ENCODE measurements at regions not wholly inside any gene's neighbourhood (a gene's known extent, or its start where the extent isn't known, plus 50 kb on each side); places are given as distances from the start of the nearest gene placed in this dataset.

DNA sequence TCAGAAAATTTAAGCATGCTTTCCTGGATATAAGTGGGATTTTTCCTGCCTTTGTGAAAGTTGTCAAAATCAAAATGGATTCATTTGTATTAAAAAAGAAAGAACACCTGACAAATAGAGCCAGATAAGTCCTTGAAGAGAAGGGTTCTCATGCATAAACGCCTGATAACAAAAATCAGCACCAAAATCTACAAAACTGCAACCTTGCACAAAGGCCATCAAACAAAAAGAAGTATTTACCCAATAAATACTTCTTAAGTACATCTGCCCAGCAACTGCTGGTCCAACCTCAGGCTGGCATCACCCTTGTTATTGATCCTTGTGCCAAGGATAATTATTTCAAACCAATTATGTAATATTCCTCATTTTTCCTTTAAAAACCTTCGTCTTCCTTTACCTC lies 315.9 kb downstream of the GPD2 start:
- Histone ChIP-seq H3K36me3 (no peaks in the 10 kb centered on the region), H3K9me3 (no peaks in the 10 kb centered on the region), H3K27me3 (no peaks in the 10 kb centered on the region), H3K27ac (no peak overlapping the region), H3K4me3 (no peak overlapping the region), H3K4me1 (no peaks in the 10 kb centered on the region)
- no peak for ATAC-seq
- intact Hi-C loops (cut with DNase I): no loop called here
- TF ChIP-seq, protein P1, sequence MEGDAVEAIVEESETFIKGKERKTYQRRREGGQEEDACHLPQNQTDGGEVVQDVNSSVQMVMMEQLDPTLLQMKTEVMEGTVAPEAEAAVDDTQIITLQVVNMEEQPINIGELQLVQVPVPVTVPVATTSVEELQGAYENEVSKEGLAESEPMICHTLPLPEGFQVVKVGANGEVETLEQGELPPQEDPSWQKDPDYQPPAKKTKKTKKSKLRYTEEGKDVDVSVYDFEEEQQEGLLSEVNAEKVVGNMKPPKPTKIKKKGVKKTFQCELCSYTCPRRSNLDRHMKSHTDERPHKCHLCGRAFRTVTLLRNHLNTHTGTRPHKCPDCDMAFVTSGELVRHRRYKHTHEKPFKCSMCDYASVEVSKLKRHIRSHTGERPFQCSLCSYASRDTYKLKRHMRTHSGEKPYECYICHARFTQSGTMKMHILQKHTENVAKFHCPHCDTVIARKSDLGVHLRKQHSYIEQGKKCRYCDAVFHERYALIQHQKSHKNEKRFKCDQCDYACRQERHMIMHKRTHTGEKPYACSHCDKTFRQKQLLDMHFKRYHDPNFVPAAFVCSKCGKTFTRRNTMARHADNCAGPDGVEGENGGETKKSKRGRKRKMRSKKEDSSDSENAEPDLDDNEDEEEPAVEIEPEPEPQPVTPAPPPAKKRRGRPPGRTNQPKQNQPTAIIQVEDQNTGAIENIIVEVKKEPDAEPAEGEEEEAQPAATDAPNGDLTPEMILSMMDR (IDR thresholded peaks at IDR 0.05): no peak
- DNase-seq: no peak

DNA sequence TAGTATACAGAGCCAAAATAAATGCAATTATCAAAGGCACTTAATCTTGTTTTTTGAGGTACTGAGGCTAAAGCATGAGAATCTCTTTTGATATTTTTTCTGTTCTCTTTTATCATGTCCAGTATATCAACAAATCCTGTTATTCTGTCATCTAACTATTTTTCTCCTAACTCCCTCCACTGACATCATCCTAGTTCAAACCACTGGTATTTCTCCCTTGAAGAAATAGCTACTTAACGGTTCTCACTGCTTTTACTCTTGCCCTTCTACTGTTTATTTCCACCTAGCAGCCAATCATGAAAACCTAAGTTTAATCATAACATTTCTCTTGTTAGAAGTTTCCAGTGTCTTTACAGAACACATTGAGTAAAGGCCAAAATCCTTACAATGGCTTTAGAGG lies 317.6 kb downstream of the GPD2 start:
- no peaks in the 10 kb centered on the region for H3K9me3 ChIP-seq
- ATAC-seq: no peak
- no peaks in the 10 kb centered on the region for H3K27me3 ChIP-seq
- no peak overlapping the region for H3K27ac ChIP-seq
- H3K36me3 ChIP-seq: no peaks in the 10 kb centered on the region
- intact Hi-C loops (cut with DNase I): no loop called here
- no peaks in the 10 kb centered on the region for H3K4me1 ChIP-seq
- no peak overlapping the region for H3K4me3 ChIP-seq
- no peak for DNase-seq
- TF ChIP-seq, protein P1 (IDR thresholded peaks at IDR 0.05): no peak

DNA sequence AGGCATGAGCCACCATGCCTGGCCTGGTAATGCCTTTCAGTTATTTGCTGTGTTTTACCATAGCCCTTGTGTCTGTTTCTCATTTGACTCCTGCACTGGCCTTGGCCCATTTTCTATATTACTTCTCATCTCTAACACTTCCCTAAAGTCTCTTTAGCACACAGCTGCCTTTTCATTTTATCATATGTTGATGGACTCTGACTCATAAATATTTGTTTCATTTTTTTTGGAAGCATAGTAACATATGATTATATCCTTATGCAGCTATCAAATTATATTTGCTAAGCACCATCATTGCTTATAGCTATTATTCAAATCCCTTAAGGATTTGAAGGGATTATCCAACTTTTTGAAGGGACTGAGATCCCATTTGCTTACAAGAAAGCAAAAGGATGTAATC lies 320.3 kb downstream of the GPD2 start:
- no peak for DNase-seq
- Histone ChIP-seq H3K36me3 (no peaks in the 10 kb centered on the region), H3K9me3 (peaks cover 0 to 3% of the 10 kb centered on the region in 2 donors), H3K4me1 (no peaks in the 10 kb centered on the region), H3K4me3 (no peak overlapping the region), H3K27ac (no peak overlapping the region), H3K27me3 (no peaks in the 10 kb centered on the region)
- intact Hi-C loops (cut with DNase I): no loop called here
- TF ChIP-seq, protein P1 (IDR thresholded peaks at IDR 0.05): no peak
- ATAC-seq: no peak

DNA sequence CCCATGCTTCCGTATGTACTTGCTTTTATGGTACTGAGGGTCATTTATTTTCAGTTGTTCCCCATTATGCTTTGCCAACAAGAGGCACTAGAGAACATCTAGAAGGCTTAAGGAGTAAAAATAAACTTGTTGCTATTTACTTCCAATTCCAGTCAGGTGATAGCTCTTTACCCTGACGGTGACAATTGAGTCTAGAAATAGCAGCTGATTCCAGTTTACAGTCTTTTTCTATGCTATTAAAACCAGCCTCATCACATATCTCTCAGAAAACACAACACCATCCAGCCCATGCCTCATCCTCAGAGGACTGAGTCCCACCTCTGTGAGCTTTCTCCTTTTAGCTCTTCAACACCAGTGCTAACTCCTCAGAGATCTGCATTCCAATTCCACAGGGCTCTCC lies 327.0 kb downstream of the GPD2 start:
- H3K4me3 ChIP-seq: no peak overlapping the region
- no peak for DNase-seq
- peaks cover 0 to 3% of the 10 kb centered on the region in 2 donors for H3K9me3 ChIP-seq
- TF ChIP-seq, protein P1 (IDR thresholded peaks at IDR 0.05): no peak
- H3K36me3 ChIP-seq: no peaks in the 10 kb centered on the region
- H3K4me1 ChIP-seq: no peaks in the 10 kb centered on the region
- ATAC-seq: no peak
- intact Hi-C loops (cut with DNase I): no loop called here
- no peak overlapping the region for H3K27ac ChIP-seq
- H3K27me3 ChIP-seq: no peaks in the 10 kb centered on the region

DNA sequence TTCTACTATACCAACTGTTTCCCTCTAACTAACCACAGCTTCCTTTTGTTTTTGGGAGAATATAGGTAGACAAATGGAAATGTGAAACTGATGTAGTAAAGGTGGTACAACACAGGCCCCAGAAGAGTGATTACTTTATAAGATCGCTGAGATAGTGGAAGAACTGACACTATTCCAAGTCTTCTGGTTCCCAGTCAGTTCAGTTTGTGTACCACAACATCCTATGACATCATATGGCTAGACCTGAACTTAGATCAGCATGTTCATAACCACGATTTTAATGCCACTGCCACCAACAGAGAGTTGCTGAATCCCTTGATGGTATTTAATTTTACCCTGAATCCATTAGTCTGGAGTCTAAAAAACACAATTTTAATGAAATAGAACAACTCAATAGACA lies 328.9 kb downstream of the GPD2 start:
- TF ChIP-seq, protein P1 (IDR thresholded peaks at IDR 0.05): no peak
- Histone ChIP-seq H3K27ac (no peak overlapping the region), H3K27me3 (no peaks in the 10 kb centered on the region), H3K36me3 (no peaks in the 10 kb centered on the region), H3K4me1 (no peaks in the 10 kb centered on the region), H3K9me3 (peaks cover 0 to 8% of the 10 kb centered on the region in 2 donors), H3K4me3 (no peak overlapping the region)
- DNase-seq: no peak
- intact Hi-C loops (cut with DNase I): no loop called here
- ATAC-seq: no peak

All from left lung (tissue), 4 donors.